Mesenteric fat pad (tissue), 1 donor: ENCODE measurements at regions not wholly inside any gene's neighbourhood (a gene's known extent, or its start where the extent isn't known, plus 50 kb on each side); places are given as distances from the start of the nearest gene placed in this dataset.

ENCODE experiments used
- DNase-seq: peaks from one replicate; pipeline ENCODE4 v3.0.0-alpha.2; 2020; ENCODE audit warnings: low spot score
- donor health status: DM: yes; HTN: yes; CAD: no.

DNA sequence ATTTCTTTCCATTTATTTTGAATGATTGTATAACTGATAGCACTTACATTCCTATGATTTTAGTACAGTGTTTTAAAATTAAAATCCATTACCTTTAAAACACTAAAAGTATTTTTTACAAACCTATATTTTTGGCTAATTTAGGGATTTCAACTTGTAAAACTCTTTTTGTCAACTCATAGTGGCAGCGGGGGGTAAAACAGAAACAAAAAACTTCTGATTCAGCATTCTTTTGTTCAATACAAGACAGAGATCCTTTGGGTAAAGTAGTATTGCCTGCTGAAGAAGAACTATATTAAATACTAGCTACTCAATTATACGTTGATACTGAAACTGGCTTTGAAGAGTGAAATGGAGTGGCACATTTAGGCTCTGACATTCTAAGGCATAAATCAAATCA is 437.4 kb upstream of the CDH19 start:
- DNase-seq: no peak

DNA sequence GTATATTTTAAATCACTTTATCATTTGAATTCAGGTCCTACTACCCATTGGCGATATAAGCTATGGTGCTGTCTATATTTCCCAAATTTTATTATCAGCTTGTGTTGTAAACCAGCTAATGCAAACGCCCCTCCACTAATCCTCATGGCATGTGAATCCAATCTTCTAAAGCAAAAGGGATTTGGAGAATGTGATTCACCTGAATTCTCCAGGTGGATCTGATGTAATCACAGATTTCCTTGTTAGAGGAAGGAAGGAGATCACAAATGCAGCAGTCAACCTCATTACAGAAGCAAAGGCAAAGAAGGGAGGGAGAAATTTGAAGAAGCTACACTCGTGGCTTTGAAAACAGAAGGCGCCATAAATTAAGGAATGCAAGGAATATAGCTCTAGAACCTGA is 431.1 kb upstream of the CDH19 start:
- DNase-seq: no peak

DNA sequence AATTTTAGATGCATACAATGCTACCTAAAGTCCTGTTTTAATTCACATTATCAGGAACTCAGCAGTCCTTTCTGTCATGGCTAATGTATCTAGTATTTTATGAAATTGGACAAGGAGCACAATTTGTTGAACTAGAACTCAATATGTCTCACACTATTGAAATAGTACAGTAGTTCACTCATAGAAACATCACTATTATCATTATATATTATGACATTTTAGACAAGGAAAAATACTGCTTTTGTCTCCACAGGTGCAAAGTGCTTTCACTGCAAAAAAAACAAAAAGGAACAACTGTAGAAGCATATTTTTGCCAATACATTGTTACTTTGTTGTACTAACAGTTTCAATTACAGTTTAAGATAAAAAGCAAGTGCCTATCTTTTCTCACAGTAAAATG is 419.2 kb upstream of the CDH19 start:
- DNase-seq: no peak

DNA sequence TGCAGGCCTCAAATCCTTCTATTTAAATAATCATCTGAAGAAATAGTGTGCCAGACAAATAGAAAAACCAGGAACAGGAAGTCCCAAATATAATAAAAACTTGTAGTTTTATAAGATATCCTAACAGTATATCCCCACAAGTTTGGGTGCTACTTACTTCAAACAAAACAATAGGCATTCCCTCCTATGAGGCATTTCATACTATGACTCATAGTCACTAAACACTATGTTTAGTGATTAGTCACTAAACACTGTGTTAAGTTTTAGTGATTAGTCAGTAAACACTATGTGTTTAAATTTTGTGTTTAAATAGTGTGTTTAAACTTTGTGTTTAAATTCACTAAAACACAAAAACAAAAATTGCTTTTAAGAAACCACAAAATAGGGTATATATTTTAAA is 407.0 kb upstream of the CDH19 start:
- no peak for DNase-seq

DNA sequence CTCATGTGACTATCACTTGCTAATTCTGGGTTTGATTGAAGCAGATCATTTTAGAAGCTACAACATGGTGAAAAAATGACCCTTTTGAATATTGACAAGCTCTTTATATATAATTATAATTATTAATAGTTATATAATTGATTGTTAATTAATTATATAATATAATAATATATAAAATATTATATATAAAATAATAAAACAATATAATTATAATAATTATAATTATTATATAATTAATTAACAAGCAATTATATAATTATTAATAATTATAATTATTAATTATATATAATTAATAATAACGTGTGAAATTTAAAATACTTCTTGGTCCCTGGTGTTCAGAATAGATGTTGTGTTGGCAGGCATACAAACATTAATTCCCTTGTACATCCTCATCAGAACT is 404.1 kb upstream of the CDH19 start:
- no peak for DNase-seq

DNA sequence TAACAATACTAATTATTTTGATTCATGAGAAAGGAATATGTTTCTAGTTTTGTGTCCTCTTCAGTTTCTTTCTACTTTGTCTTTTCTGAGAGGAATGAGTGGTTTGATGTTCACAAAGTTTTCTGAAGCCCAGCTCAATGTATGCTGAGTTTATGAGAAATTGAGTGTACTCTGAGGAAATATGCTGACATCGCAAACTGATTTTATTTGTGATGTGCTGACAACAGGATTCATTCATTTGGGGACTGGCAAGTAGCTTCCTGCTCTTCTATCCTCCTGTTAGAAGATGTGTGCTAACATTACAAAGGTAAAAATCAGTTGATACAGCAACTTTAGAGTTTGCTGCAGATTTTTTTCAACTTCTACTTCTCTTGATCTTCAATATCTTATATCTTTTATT is 403.2 kb upstream of the CDH19 start:
- no peak for DNase-seq

DNA sequence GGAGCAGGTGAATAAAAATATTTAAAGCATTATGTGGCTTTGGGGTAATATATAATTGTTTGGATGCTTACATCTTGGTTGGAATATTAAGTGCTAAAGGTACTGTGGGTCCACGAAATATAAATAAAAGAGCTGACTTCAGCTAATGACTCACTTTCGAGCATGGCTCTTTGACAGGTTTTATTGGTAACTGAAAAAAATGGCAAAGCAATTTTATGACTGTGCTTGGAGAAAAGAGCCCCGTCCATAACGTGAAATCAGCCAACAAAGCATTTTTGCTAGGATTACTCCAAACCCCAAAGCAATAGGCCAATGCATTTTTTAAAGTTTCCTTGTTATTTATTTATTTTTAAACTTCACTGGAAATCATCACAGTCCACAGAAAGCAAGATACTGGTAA is 397.2 kb upstream of the CDH19 start:
- no peak for DNase-seq

DNA sequence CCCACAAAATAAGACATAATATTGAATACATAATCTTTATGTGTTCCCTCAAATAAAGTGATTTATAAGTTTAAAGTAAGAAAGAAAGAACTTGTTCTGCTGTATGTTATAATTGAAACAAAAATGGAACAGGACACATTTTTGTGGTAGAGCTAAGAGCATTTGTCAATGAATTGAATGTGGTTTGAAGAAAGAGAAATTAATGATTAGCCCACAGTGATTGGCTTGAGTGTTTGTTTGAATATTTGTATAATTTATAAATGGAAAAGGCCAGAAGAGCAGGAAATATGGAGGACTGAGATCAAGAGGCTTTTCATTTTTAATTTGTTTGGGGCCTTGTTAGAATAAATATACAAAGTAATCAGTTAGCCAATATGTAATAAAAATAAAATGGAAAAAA is 395.1 kb upstream of the CDH19 start:
- DNase-seq: no peak

DNA sequence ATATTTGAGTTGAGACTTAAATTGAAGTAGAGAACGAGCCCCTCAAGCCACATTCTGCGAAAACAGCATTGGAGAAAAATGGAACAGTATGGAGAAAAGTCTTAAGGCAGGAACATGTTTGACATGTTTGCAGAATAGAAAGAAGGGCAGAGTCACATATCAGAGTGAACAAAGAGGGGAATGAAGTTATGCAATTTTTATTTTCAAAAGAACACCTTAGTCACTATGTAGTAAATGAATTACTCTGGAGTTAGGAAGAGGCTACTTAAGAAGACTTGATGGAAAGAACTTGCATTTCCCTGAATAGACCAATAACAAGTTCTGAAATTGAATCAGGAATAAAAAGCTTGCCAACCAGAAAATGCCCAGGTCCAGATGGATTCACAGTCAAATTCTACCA is 391.4 kb upstream of the CDH19 start:
- DNase-seq: no peak

DNA sequence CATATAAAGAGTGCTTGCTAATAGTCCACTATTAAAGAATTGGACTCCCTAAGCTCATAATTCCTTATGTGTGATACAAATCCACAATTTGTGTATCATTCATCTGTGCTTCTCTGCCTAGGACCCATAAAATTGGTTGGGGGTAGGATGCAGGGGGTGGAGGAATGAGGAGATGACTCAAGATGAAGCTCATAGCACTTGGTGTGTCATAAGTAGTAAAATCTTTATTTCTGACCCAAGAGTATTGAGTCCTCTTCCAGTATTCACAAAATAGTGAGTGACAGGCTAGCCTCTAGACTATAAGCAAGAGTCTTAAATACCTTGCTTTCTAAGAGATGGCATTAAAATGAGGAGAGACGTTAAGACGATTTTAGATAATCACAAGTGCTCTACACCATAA is 390.9 kb upstream of the CDH19 start:
- no peak for DNase-seq

DNA sequence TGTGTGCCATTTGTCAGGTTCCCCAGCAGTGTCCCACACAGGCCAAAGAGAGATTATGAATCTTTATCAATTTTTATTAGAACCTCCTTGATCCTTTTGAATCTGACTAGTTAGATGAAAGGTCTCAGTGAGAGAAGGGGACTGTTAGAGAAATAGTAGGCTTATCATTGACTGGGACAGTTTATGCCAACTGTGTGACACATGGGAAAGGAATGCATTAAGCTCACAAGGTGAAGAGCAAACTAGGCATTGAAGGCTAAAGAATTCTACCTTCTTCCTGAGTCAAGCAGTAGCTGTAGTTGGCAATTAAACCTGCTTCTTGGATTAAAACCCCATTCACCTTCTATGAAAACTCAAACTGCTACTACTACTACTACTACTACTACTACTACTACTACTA is 389.6 kb upstream of the CDH19 start:
- no peak for DNase-seq

DNA sequence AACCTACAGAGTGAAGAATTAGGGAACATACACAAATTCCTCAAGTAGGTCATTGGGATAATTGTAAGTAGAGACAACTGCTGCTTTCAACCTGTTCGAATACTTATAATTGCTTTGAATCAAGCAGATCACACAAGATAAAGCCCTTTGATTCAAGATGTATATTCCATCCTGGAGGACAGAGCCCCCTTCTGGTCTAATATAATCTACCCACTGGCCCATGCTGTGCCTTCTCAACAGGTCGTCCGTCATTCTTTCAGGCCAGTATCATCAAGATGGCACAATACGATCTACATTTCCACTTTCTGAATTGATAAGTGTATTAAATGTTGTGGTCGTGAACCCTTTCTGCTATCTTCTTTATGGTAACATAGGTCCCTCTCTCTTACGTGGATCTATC is 387.0 kb upstream of the CDH19 start:
- DNase-seq: no peak

DNA sequence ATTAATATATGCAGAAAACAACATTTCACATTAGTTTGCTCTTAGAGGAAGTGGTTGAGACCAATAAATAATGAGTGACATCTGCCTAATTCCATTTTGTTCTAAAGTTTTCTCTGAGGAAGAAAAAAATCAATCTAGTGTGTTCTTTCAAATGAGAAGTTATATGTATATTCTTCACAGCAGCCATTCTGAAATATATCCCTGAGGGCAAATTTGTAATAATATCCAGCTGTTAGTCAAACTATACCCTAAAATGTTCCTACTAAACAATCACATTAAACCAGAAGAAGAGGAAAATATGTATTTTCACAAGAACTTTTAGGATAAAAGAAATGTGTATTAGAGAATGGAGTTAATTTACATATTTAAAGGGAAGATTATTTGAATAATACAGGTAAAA is 375.1 kb upstream of the CDH19 start:
- no peak for DNase-seq

DNA sequence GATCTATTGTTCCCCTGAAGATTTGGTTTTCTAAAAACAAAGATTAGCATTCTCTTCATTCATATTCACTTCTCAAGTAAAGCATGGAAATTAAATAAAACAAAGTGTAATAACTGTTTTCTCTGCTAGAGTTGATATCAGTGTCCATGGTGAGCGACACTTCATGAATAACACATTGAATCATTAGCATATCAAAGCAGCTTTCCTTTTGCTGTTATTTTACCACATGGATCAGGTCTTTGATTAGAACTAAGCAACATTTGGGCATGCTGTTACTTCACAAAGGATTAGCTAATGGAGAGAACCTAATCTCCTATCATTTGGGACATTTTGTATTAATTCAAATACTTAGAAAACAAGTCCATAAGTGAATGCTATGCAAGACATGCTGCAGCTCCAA is 368.8 kb upstream of the CDH19 start:
- DNase-seq: no peak

DNA sequence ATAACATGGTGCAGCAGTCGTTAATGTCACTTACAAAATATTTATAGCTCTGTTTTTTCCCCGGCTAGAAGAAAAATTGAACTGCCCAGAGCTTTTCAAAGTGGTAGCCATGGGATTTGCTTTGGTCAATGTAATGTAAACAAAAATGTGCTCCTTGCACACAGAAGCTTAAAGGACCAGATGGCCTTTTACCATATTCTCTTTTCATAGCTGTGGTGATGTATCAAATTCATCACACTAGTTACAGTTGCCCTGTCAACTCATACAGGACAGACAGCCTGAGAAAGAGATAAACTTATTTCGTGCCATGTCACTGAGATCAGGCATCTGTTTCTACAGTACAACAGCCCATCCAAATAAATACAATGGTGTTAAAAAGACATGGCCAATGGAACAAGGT is 368.1 kb upstream of the CDH19 start:
- DNase-seq: no peak

DNA sequence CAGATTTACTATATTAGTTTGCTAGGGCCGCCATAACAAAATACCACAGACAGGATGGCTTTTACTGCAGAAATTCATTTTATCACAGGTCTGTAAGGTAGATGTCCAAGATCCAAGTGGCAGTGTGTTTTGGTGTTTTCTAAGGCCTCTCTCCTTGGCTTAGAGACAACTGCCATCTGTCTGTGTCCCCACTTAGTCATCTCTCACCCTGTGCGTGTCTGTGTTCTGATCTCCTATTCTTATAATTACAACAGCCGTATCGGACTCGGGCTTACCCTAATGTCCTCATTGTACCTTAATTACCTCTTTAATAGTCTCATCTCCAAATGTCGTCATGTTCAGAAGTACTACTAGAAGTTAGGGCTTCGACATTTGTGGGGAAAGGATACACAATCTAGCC is 362.3 kb upstream of the CDH19 start:
- DNase-seq: no peak

DNA sequence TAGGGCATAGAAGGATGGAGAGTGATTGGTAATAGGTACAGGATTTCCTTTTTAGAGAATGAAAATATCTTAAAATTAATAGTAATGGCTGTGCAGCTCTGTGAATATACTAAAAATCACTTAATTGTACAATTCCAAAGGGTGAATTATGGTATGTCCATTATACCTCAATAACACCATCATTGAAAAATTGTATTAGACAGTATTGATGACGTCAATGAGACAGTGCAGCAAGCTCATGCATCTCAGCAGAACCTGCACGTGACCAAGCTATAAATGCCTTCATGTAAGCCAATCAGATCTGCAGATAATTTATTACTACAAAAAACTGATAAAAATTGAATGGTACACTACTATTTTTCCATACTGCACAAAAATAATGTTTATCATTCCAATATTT is 354.4 kb upstream of the CDH19 start:
- DNase-seq: no peak

DNA sequence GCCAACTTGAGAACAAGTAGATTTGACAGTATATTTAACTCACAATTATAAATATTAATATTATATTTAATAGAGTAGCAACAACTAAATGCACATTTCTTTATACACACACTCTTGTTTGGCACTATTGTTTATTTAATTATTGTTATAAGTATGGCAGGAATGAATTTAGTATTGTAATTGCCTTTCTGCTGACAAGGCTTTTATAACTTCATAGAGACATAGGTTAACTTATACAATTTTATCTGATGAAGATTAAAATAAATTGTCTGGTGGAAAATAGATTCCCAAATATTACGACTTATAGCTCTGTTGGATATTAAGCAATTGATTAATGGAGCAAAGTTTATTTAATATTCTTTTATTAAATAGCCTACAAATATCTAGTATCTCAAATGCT is 347.9 kb upstream of the CDH19 start:
- no peak for DNase-seq

DNA sequence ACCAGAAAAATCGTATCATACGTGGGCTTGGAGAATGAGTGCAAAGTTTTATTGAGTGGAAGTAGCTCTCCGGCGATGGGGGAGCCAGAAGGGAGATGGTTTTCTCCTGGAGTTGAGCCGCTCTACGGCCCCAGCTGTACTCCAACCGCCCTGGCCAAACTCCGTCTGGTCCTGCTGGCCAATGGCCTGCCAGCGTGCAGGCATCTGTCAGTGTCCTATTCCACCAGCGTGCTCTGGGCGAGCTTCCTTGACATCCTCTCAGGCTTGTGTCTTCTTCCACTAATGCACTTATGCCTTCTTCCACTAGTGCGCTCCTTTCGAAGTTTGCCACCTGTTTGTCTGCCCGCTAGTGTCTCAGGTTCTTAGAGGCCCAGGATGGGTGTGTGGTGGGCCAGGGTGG is 345.5 kb upstream of the CDH19 start:
- DNase-seq: no peak

DNA sequence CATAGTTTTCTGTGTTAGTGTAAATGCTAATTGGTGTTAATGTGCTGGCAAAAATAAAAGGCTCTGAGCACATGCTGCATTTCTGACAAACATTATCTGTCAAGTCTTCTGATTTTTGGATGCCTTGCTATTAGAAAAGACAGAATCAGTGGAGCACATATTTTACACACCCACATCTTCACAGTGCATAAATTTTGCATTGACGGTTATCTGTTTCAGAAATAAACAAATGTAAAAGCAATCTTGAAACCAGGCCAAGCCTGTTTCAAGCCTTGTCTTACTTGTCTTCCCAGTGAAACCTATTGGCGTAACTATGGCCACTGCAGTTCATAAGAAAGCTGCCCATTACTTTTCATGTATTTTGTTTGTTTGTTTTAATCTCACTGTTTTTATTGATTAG is 333.7 kb upstream of the CDH19 start:
- no peak for DNase-seq

DNA sequence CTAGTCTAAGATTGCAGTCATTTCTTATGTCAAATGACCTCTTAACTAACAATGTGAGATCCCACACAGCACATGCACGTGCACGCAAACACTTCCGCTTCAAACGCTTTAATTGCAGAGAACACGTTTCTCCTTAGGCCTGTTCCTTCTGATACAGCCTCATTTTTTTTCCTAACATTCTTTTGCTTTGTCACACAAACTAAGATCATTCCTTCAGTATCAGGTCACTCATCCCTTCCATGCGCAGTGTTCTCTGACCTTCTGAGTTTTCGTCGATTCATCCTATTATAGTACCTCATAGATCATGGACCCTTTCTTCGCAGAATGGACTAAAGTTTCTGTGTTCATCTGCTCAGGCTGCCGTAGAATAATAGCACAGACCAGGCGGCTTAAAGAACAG is 327.1 kb upstream of the CDH19 start:
- no peak for DNase-seq

DNA sequence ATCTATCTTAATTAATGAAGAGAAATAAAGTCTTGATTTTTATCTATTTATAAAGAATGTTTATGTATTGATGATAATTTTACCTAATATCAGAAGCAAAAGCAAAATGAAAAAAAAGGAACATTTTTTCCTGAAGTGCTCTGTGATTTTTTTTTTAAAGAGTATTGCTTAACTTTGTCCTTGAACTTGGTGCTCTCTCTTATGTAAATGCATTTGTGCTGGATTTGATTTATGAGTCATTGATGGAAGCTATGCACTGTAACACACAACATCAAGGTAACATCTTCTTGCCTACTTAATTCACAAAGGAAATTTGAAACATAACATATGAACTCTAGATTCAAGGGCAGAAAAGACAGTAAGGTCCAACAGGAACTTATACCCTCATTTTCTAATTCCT is 312.9 kb upstream of the CDH19 start:
- DNase-seq: no peak

DNA sequence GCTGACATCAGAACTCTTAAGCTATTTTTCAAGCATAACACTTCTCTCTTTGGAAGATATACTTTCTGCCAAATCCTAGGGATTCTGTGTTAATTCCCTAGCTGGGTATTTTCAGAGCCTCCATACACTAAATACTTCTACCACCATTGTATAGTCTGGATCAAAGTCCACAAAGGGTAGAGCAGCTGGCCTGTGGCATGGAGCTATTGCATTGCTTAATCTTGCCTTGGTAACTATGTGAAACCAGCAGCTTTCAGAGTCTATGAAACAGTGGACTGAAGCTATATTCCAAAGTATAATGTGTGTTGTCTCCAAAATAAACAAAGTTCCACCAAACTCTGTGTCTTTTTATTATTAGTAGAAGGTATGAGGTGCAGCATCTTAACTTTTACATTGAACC is 296.9 kb upstream of the CDH19 start:
- DNase-seq: no peak

DNA sequence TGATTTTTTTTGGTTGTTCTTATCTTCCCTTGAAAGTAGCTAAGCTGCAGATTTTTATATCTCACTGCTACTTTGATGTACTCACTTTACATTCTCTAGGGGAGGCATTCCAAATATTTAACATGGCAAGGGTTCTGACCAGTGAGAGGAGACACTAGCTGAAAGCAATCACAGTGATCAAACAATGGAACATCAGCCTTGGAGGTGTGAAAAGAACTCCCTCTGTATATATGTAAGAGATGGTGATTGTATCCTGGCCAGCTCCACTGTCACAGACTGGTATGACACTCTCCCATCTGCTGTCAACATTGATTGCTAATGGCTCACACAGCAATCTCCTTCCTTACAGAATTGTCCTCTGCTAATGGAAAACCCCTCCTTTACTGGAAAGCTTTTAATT is 291.7 kb upstream of the CDH19 start:
- no peak for DNase-seq

DNA sequence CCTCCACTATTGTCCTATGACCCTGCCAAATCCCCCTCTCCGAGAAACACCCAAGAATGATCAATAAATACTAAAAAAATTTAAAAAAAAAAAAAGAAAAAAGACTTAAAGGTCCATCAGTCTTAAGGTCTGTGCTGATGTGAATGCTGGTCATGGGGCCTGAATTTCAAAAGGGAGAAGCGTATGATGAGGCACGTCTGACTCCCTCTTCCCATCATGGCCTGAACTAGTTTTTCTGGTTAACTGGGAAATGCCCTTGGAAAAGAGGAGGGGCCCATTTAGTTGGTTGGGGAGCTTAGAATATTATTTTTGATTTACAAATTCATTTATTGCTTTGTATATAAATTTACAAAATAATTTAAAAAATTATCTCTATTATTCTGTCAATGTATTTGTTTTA is 291.0 kb upstream of the CDH19 start:
- no peak for DNase-seq
